Keratinocyte (primary cell): ENCODE measurements at regions not wholly inside any gene's neighbourhood (a gene's known extent, or its start where the extent isn't known, plus 50 kb on each side); places are given as distances from the start of the nearest gene placed in this dataset.

Source experiments
- DNase-seq: peaks from one replicate; pipeline ENCODE4 v3.0.0-alpha.2; 2011; ENCODE audit warnings: low read depth, missing footprints, low spot score
- FAIRE-seq: peaks from 2 replicates; lab custom pipeline; 2011; peaks lifted over from hg19 to GRCh38; lab: Jason Lieb, UNC
- H2AFZ ChIP-seq: 2 replicates; pipeline ENCODE4 v1.6.0; 2012; ENCODE audit warnings: low read length, control low read depth, inconsistent platforms; ENCODE audit not compliant: control insufficient read depth
- H3K27ac ChIP-seq: 2 replicates; pipeline ENCODE4 v1.5.1; 2011; ENCODE audit warnings: low read length; ENCODE audit not compliant: control insufficient read depth, insufficient read depth
- H3K27me3 ChIP-seq: 3 replicates; pipeline ENCODE4 v1.6.0; 2011; ENCODE audit warnings: low read length; ENCODE audit not compliant: control insufficient read depth, insufficient read depth; ENCODE audit errors: extremely low read depth
- H3K36me3 ChIP-seq, 2 experiments: 2 replicates in 1 of 2; 3 replicates in 1 of 2; pipeline ENCODE4 v1.5.1; 2011; ENCODE audit warnings: low read length in 2 of 2, mild to moderate bottlenecking in 1 of 2; ENCODE audit not compliant: control insufficient read depth in 2 of 2, insufficient read depth in 2 of 2; ENCODE audit errors: extremely low read depth in 1 of 2
- H3K4me1 ChIP-seq: 3 replicates; pipeline ENCODE4 v1.5.1; 2011; ENCODE audit warnings: low read length; ENCODE audit not compliant: control insufficient read depth, insufficient read depth; ENCODE audit errors: extremely low read depth
- H3K4me2 ChIP-seq: 3 replicates; pipeline ENCODE4 v1.6.0; 2011; ENCODE audit warnings: low read depth, low read length; ENCODE audit not compliant: control insufficient read depth, insufficient read depth; ENCODE audit errors: extremely low read depth
- H3K4me3 ChIP-seq, 3 experiments: fragments of 200-600 bp in 1 of 3; sonication (generic) in 1 of 3; 2 replicates in 2 of 3; 3 replicates in 1 of 3; pipeline ENCODE4 v1.5.1; 2011 to 2016; ENCODE audit warnings: low read length in 3 of 3, mild to moderate bottlenecking in 3 of 3, control low read depth in 2 of 3, inconsistent platforms in 1 of 3, low read depth in 1 of 3, mixed read lengths in 1 of 3, mixed run types in 1 of 3, moderate library complexity in 1 of 3; ENCODE audit not compliant: control insufficient read depth in 2 of 3, insufficient read depth in 2 of 3; ENCODE audit errors: extremely low read depth in 1 of 3
- H3K79me2 ChIP-seq: 2 replicates; pipeline ENCODE4 v1.6.0; 2012; ENCODE audit warnings: low read length; ENCODE audit not compliant: control insufficient read depth, insufficient read depth
- H3K9ac ChIP-seq: 3 replicates; pipeline ENCODE4 v1.6.0; 2011; ENCODE audit warnings: low read length; ENCODE audit not compliant: control insufficient read depth, insufficient read depth; ENCODE audit errors: extremely low read depth
- H3K9me1 ChIP-seq: 3 replicates; pipeline ENCODE4 v1.6.0; 2011; ENCODE audit warnings: low read length; ENCODE audit not compliant: control insufficient read depth, insufficient read depth; ENCODE audit errors: extremely low read depth
- H3K9me3 ChIP-seq: 2 replicates; pipeline ENCODE4 v1.5.1; 2012; ENCODE audit warnings: low read depth, low read length; ENCODE audit not compliant: control insufficient read depth
- H4K20me1 ChIP-seq: 3 replicates; pipeline ENCODE4 v1.6.0; 2011; ENCODE audit warnings: low read length; ENCODE audit not compliant: control insufficient read depth, insufficient read depth; ENCODE audit errors: extremely low read depth
- CTCF ChIP-seq, 3 experiments: IDR thresholded peaks in 1 of 3; conservative IDR thresholded peaks in 1 of 3; optimal IDR thresholded peaks in 1 of 3; 2 replicates in 2 of 3; 3 replicates in 1 of 3; pipeline versions ENCODE3 to v1.5.1; 2011; ENCODE audit warnings: low read length in 3 of 3, mild to moderate bottlenecking in 3 of 3, moderate library complexity in 2 of 3, control low read depth in 1 of 3, inconsistent platforms in 1 of 3; ENCODE audit not compliant: insufficient read depth in 2 of 3; ENCODE audit errors: extremely low read depth in 1 of 3
- EZH2 ChIP-seq: IDR thresholded peaks from one replicate; pipeline ENCODE4 v1.6.1; 2012; ENCODE audit warnings: inconsistent platforms, mild to moderate bottlenecking, low read length, moderate library complexity
- dilution Hi-C: fragments of 300-500 bp; cut with MboI; formaldehyde crosslinking; loops from one replicate; pipeline ENCODE4 v1.7.0; 2020; ENCODE audit warnings: low sequenced_read_pairs; ENCODE audit not compliant: extremely low pct_ligation_motif_present

GRCh38 chr4:100782356-100782755 is 264.5 kb upstream of the EMCN start:
- no peak overlapping the region for H3K4me2 ChIP-seq
- dilution Hi-C loops = no loop called here
- no peaks in the 10 kb centered on the region for H3K9me3 ChIP-seq
- no peaks in the 10 kb centered on the region for H3K4me1 ChIP-seq
- H3K27me3 ChIP-seq = no peaks in the 10 kb centered on the region
- FAIRE-seq (no peak), DNase-seq (no peak)
- no peak overlapping the region for H3K9ac ChIP-seq
- no peak overlapping the region for H2AFZ ChIP-seq
- no peaks in the 10 kb centered on the region for H3K36me3 ChIP-seq
- no peaks in the 10 kb centered on the region for H3K79me2 ChIP-seq
- no peak overlapping the region for H3K27ac ChIP-seq
- no peaks in the 10 kb centered on the region for H4K20me1 ChIP-seq
- no peaks in the 10 kb centered on the region for H3K9me1 ChIP-seq
- TF ChIP-seq CTCF (optimal IDR thresholded peaks at IDR 0.05 in 1 of 3, IDR thresholded peaks at IDR 0.05 in 1 of 3, conservative IDR thresholded peaks at IDR 0.05 in 1 of 3; ENCODE audit: extremely low read depth in 1 of 3, insufficient read depth in 2 of 3, low read length in 3 of 3) (no peak), EZH2 (no peak)
- no peak overlapping the region for H3K4me3 ChIP-seq

DNA sequence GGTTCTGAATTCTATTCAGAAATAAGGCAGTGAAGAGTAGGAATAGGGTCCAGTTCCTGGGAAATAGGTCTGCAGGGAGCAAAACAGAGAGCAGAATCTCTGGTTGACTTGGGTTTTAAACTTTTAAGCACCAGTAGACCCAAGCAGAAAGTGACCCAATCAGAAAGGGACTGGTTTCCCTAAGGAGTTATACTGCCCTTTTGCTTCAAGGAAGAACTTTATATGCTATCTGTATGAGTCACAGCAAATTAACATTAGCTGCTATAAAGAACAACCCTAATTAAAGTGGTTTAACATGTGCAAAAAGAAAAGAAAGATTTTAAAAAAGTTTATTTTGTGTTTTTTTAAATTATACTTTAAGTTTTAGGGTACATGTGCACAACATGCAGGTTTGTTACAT is 263.6 kb upstream of the EMCN start:
- TF ChIP-seq CTCF (optimal IDR thresholded peaks at IDR 0.05 in 1 of 3, IDR thresholded peaks at IDR 0.05 in 1 of 3, conservative IDR thresholded peaks at IDR 0.05 in 1 of 3; ENCODE audit: extremely low read depth in 1 of 3, insufficient read depth in 2 of 3, low read length in 3 of 3) = no peak
- TF ChIP-seq EZH2 = no peak
- H3K4me2 ChIP-seq = no peak overlapping the region
- dilution Hi-C loops = no loop called here

More for the DNA sequence above, 263.6 kb upstream of the EMCN start:
- Histone ChIP-seq H3K27me3 (no peaks in the 10 kb centered on the region), H3K9ac (no peak overlapping the region), H3K36me3 (no peaks in the 10 kb centered on the region), H3K79me2 (no peaks in the 10 kb centered on the region), H3K4me1 (no peaks in the 10 kb centered on the region), H4K20me1 (no peaks in the 10 kb centered on the region), H2AFZ (no peak overlapping the region), H3K9me1 (no peaks in the 10 kb centered on the region), H3K27ac (no peak overlapping the region), H3K9me3 (peaks cover 3% of the 10 kb centered on the region), H3K4me3 (no peak overlapping the region)
- no peak for FAIRE-seq
- no peak for DNase-seq
